Spinal cord (tissue), 9 donors: ENCODE measurements at regions not wholly inside any gene's neighbourhood (a gene's known extent, or its start where the extent isn't known, plus 50 kb on each side); places are given as distances from the start of the nearest gene placed in this dataset.

Experiments
- DNase-seq, 6 donors: peaks; one replicate each; pipeline versions ENCODE4 v3.0.0 to v3.0.0-alpha.2; 2013 to 2015; ENCODE audit warnings: low spot score in 6 of 6, low read depth in 4 of 6
- H3K27ac ChIP-seq: one replicate; pipeline ENCODE4 v1.5.1; 2013; ENCODE audit warnings: low read depth, low read length, control low read depth
- H3K27me3 ChIP-seq: one replicate; pipeline ENCODE4 v1.6.1; 2013; ENCODE audit warnings: low read length; ENCODE audit not compliant: control insufficient read depth, insufficient read depth
- H3K36me3 ChIP-seq: one replicate; pipeline ENCODE4 v1.6.1; 2013; ENCODE audit warnings: low read length; ENCODE audit not compliant: control insufficient read depth, insufficient read depth
- H3K4me1 ChIP-seq: one replicate; pipeline ENCODE4 v1.6.1; 2013; ENCODE audit warnings: low read length; ENCODE audit not compliant: control insufficient read depth, insufficient read depth
- H3K4me3 ChIP-seq: one replicate; pipeline ENCODE4 v1.5.1; 2013; ENCODE audit warnings: low read depth, low read length, control low read depth
- H3K9me3 ChIP-seq: one replicate; pipeline ENCODE4 v1.6.1; 2013; ENCODE audit warnings: low read length; ENCODE audit not compliant: control insufficient read depth, insufficient read depth
- WGBS: methylation state at CpG from one replicate; pipeline ENCODE4 v1.1.5; 2013; ENCODE audit warnings: missing lambda C conversion rate; ENCODE audit not compliant: insufficient coverage; 5-methylcytosine and 5-hydroxymethylcytosine counted together
- donor health status: healthy.

- peak in 1 of 6 donors; percentile 33 for DNase-seq
- 79% methylated on average over 7 of the region's 8 CpGs for WGBS
Observed at GRCh38 chr4:188869581-188869980, 730.3 kb downstream of the TRIML1 start.

GRCh38 chr4:188872809-188873208 is 733.6 kb downstream of the TRIML1 start:
- Histone ChIP-seq H3K36me3 (no peaks in the 10 kb centered on the region), H3K27ac (no peak overlapping the region), H3K27me3 (no peaks in the 10 kb centered on the region), H3K4me1 (no peaks in the 10 kb centered on the region), H3K9me3 (no peaks in the 10 kb centered on the region), H3K4me3 (no peak overlapping the region)
- 91% methylated on average over 13 of the region's 13 CpGs for WGBS
- DNase-seq = no peak

More at GRCh38 chr4:188869581-188869980, 730.3 kb downstream of the TRIML1 start:
- no peaks in the 10 kb centered on the region for H3K27me3 ChIP-seq
- no peak overlapping the region for H3K27ac ChIP-seq
- no peaks in the 10 kb centered on the region for H3K4me1 ChIP-seq
- H3K9me3 ChIP-seq = no peaks in the 10 kb centered on the region
- H3K36me3 ChIP-seq = no peaks in the 10 kb centered on the region
- H3K4me3 ChIP-seq = no peak overlapping the region

- H3K27ac ChIP-seq = no peak overlapping the region
- H3K9me3 ChIP-seq = no peaks in the 10 kb centered on the region
- no peaks in the 10 kb centered on the region for H3K4me1 ChIP-seq
- no peaks in the 10 kb centered on the region for H3K27me3 ChIP-seq
- no peak overlapping the region for H3K4me3 ChIP-seq
- H3K36me3 ChIP-seq = no peaks in the 10 kb centered on the region
- no peak for DNase-seq
- WGBS = 83% methylated on average over 1 of the region's 3 CpGs
Observed at GRCh38 chr4:188876881-188877280, 737.6 kb downstream of the TRIML1 start.

- no peak for DNase-seq
- WGBS = no CpG with 5 or more reads among the region's 2 CpGs
- H3K27ac ChIP-seq = no peak overlapping the region
- no peak overlapping the region for H3K4me3 ChIP-seq
- H3K36me3 ChIP-seq = no peaks in the 10 kb centered on the region
- H3K27me3 ChIP-seq = no peaks in the 10 kb centered on the region
- no peaks in the 10 kb centered on the region for H3K4me1 ChIP-seq
- H3K9me3 ChIP-seq = no peaks in the 10 kb centered on the region
Observed at GRCh38 chr4:188879598-188879997, 740.4 kb downstream of the TRIML1 start.

GRCh38 chr4:188887905-188888304 is 748.7 kb downstream of the TRIML1 start:
- peak in 1 of 6 donors; percentile 23 for DNase-seq
- no CpG with 5 or more reads among the region's 2 CpGs for WGBS
- H3K4me1 ChIP-seq = no peaks in the 10 kb centered on the region

GRCh38 chr4:188892837-188893236 is 753.6 kb downstream of the TRIML1 start:
- no CpG with 5 or more reads among the region's 2 CpGs for WGBS
- no peak overlapping the region for H3K27ac ChIP-seq
- no peaks in the 10 kb centered on the region for H3K27me3 ChIP-seq
- H3K36me3 ChIP-seq = no peaks in the 10 kb centered on the region
- DNase-seq = no peak
- no peaks in the 10 kb centered on the region for H3K9me3 ChIP-seq
- H3K4me1 ChIP-seq = no peaks in the 10 kb centered on the region
- H3K4me3 ChIP-seq = no peak overlapping the region

More at GRCh38 chr4:188887905-188888304, 748.7 kb downstream of the TRIML1 start:
- no peaks in the 10 kb centered on the region for H3K27me3 ChIP-seq
- H3K36me3 ChIP-seq = no peaks in the 10 kb centered on the region
- no peaks in the 10 kb centered on the region for H3K9me3 ChIP-seq
- H3K4me3 ChIP-seq = no peak overlapping the region
- no peak overlapping the region for H3K27ac ChIP-seq

GRCh38 chr4:188903986-188904385 is 764.7 kb downstream of the TRIML1 start:
- no peak for DNase-seq
- no peak overlapping the region for H3K4me3 ChIP-seq
- H3K27me3 ChIP-seq = no peaks in the 10 kb centered on the region

GRCh38 chr4:188904617-188905016 is 765.4 kb downstream of the TRIML1 start:
- DNase-seq = no peak
- H3K9me3 ChIP-seq = no peaks in the 10 kb centered on the region
- 94% methylated on average over 10 of the region's 12 CpGs for WGBS
- no peak overlapping the region for H3K27ac ChIP-seq
- H3K4me3 ChIP-seq = no peak overlapping the region
- H3K27me3 ChIP-seq = no peaks in the 10 kb centered on the region
- no peaks in the 10 kb centered on the region for H3K36me3 ChIP-seq
- no peaks in the 10 kb centered on the region for H3K4me1 ChIP-seq

More at GRCh38 chr4:188903986-188904385, 764.7 kb downstream of the TRIML1 start:
- Histone ChIP-seq H3K4me1 (no peaks in the 10 kb centered on the region), H3K36me3 (no peaks in the 10 kb centered on the region), H3K9me3 (no peaks in the 10 kb centered on the region), H3K27ac (no peak overlapping the region)
- 83% methylated on average over 2 of the region's 2 CpGs for WGBS

- H3K4me3 ChIP-seq = no peak overlapping the region
- no peak overlapping the region for H3K27ac ChIP-seq
- H3K9me3 ChIP-seq = no peaks in the 10 kb centered on the region
- H3K36me3 ChIP-seq = no peaks in the 10 kb centered on the region
- no peaks in the 10 kb centered on the region for H3K4me1 ChIP-seq
- H3K27me3 ChIP-seq = no peaks in the 10 kb centered on the region
- no peak for DNase-seq
- WGBS = 87% methylated on average over 16 of the region's 18 CpGs
Observed at GRCh38 chr4:188905248-188905647, 766.0 kb downstream of the TRIML1 start.

- Histone ChIP-seq H3K4me3 (no peak overlapping the region), H3K36me3 (no peaks in the 10 kb centered on the region), H3K4me1 (no peaks in the 10 kb centered on the region), H3K27me3 (no peaks in the 10 kb centered on the region), H3K9me3 (peaks cover 2% of the 10 kb centered on the region), H3K27ac (no peak overlapping the region)
- DNase-seq = no peak
- 93% methylated on average over 5 of the region's 5 CpGs for WGBS
Observed at GRCh38 chr4:188911199-188911598, 772.0 kb downstream of the TRIML1 start.
